NCI-H146 (cell line): ENCODE measurements at regions not wholly inside any gene's neighbourhood (a gene's known extent, or its start where the extent isn't known, plus 50 kb on each side); places are given as distances from the start of the nearest gene placed in this dataset.

Experiments
- DNase-seq: peaks from one replicate; lab custom pipeline; 2025; lab: John Stamatoyannopoulos, UW

- DNase-seq: no peak
Measured at GRCh38 chr5:116650964-116651363, 76.3 kb upstream of the SEMA6A start.

- no peak for DNase-seq
Measured at GRCh38 chr5:116650544-116650943, 75.9 kb upstream of the SEMA6A start.

GRCh38 chr5:116646611-116647289, 72.1 kb upstream of the SEMA6A start:
- no peak for DNase-seq

DNA sequence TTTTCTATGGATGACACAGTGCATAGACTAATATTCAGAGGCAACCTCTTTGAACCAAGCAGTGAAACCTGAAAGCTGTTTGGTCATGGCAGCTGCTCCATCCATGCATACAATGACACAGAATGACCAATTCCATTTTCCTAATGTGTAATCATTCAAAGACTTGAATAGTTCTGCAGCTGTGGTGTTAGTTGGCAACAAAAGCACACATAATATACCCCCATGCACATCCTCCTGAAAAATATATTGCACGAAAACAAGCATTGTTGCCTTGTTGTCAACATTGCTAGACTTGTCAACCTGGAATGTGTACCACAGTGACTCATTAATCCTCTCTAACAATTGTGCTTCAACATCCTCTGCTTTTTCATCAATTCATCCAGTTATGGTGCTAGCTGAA, 71.0 kb upstream of the SEMA6A start:
- DNase-seq: no peak

GRCh38 chr5:116640236-116640635, 65.6 kb upstream of the SEMA6A start:
- DNase-seq: no peak

- no peak for DNase-seq
Measured at GRCh38 chr5:116637149-116637740, 62.6 kb upstream of the SEMA6A start.

DNA sequence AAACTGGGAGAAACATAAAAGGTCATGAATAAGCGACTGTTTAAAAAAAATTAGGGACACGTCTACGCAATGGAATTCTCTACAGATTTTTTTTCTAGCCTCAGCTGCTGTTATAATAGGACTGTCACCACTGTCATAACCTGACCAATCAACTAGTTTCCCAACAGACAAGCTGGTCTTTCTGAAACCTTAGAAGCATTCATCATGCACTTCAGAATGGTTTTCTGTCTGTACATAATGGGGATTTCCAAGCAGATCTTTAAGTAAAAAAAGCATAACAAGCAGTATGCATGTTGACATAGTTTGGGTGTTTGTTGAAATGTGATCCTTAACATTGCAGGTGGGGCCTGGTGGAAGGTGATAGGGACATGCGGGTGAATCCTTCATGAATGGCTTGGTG, 58.3 kb upstream of the SEMA6A start:
- peak; percentile 14 for DNase-seq

- no peak for DNase-seq
Measured at GRCh38 chr5:116631147-116631546, 56.5 kb upstream of the SEMA6A start.

DNA sequence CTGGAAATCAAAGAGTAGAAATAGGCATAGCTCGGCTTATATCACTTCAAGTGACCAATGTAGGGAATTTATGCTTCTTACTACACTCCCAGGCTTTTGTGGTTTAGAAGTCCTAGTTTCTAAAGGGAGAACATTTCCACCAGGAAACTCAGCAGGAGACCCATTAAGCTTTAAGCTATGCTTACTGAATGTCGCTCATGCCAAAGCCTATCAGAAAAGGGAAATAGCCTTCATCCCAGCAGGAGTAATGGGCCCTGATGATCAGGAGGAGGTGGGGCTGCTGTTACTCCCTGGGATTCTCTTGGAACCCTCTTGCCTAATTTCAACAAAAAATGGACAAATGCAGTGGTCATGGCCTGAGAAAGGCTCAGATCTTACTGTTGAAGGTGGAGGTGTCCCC, 54.5 kb upstream of the SEMA6A start:
- no peak for DNase-seq

- no peak for DNase-seq
Measured at GRCh38 chr5:116626945-116627679, 52.5 kb upstream of the SEMA6A start.

DNA sequence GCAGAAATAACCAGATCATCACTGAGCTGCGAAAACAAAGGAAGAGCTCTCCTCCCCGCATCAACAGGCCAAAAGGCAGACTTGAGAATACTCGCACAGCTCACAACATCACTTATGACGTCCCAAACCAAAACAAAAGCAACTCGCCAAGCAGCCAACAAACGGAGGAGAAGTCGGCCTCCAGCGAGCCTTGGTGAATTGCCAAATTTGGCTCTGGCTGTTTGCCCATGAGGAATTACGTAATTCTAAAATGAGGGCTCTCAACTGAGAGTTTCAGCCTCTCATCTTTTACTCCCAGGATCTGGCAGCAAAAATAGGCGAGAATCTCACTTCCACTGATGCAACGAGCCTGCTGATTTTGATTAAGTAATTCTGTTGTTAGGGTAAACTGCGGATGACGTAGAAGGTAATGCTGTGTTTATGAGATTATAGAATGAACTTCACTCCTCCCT, 51.7 kb upstream of the SEMA6A start:
- DNase-seq: no peak
